ENCODE measurements at regions not wholly inside any gene's neighbourhood (a gene's known extent, or its start where the extent isn't known, plus 50 kb on each side); places are given as distances from the start of the nearest gene placed in this dataset.
"Not testable (repeated sequence)": the region's sequence is repeated elsewhere in the genome, so short reads cannot be mapped to it uniquely, and the experiment has no call there.

GRCh38 chr10:109633846-109634245 is 289.5 kb downstream of the XPNPEP1 start:
- Histone ChIP-seq H3K4me3 (ENCODE audit: low read depth, low read length) (no peak overlapping the region), H3K27me3 (ENCODE audit: control insufficient read depth, insufficient read depth, low read length) (no peaks in the 10 kb centered on the region), H3K4me1 (ENCODE audit: control insufficient read depth, insufficient read depth, low read length) (no peaks in the 10 kb centered on the region), H3K36me3 (ENCODE audit: control insufficient read depth, insufficient read depth, low read length) (no peaks in the 10 kb centered on the region), H3K9me3 (ENCODE audit: control insufficient read depth, insufficient read depth, low read length) (peaks cover 4% of the 10 kb centered on the region), H3K9ac (ENCODE audit: low read depth, low read length) (no peak overlapping the region)

- not testable (repeated sequence) for H3K4me3 ChIP-seq (ENCODE audit: low read depth, low read length); H3K9ac ChIP-seq (ENCODE audit: low read depth, low read length); H3K9me3 ChIP-seq (ENCODE audit: control insufficient read depth, insufficient read depth, low read length); H3K36me3 ChIP-seq (ENCODE audit: control insufficient read depth, insufficient read depth, low read length); H3K27me3 ChIP-seq (ENCODE audit: control insufficient read depth, insufficient read depth, low read length); H3K4me1 ChIP-seq (ENCODE audit: control insufficient read depth, insufficient read depth, low read length)
Measured at GRCh38 chr10:109633017-109633416, 290.3 kb downstream of the XPNPEP1 start.

- H3K27me3 ChIP-seq (ENCODE audit: control insufficient read depth, insufficient read depth, low read length), result no peaks in the 10 kb centered on the region
- no peaks in the 10 kb centered on the region for H3K36me3 ChIP-seq (ENCODE audit: control insufficient read depth, insufficient read depth, low read length)
- H3K4me1 ChIP-seq (ENCODE audit: control insufficient read depth, insufficient read depth, low read length), result no peaks in the 10 kb centered on the region
- no peak overlapping the region for H3K4me3 ChIP-seq (ENCODE audit: low read depth, low read length)
- no peak overlapping the region for H3K9ac ChIP-seq (ENCODE audit: low read depth, low read length)
- no peaks in the 10 kb centered on the region for H3K9me3 ChIP-seq (ENCODE audit: control insufficient read depth, insufficient read depth, low read length)
Measured at GRCh38 chr10:109624939-109625338, 298.4 kb downstream of the XPNPEP1 start.

- Histone ChIP-seq H3K4me1 (ENCODE audit: control insufficient read depth, insufficient read depth, low read length) (no peaks in the 10 kb centered on the region), H3K9me3 (ENCODE audit: control insufficient read depth, insufficient read depth, low read length) (no peaks in the 10 kb centered on the region), H3K27me3 (ENCODE audit: control insufficient read depth, insufficient read depth, low read length) (no peaks in the 10 kb centered on the region), H3K36me3 (ENCODE audit: control insufficient read depth, insufficient read depth, low read length) (no peaks in the 10 kb centered on the region), H3K4me3 (ENCODE audit: low read depth, low read length) (no peak overlapping the region), H3K9ac (ENCODE audit: low read depth, low read length) (no peak overlapping the region)
Measured at GRCh38 chr10:109622566-109622965, 300.7 kb downstream of the XPNPEP1 start.

- no peaks in the 10 kb centered on the region for H3K9me3 ChIP-seq (ENCODE audit: control insufficient read depth, insufficient read depth, low read length)
- no peaks in the 10 kb centered on the region for H3K4me1 ChIP-seq (ENCODE audit: control insufficient read depth, insufficient read depth, low read length)
- H3K36me3 ChIP-seq (ENCODE audit: control insufficient read depth, insufficient read depth, low read length), result no peaks in the 10 kb centered on the region
- no peak overlapping the region for H3K4me3 ChIP-seq (ENCODE audit: low read depth, low read length)
- H3K27me3 ChIP-seq (ENCODE audit: control insufficient read depth, insufficient read depth, low read length), result no peaks in the 10 kb centered on the region
- no peak overlapping the region for H3K9ac ChIP-seq (ENCODE audit: low read depth, low read length)
Measured at GRCh38 chr10:109620396-109620795, 302.9 kb downstream of the XPNPEP1 start.

GRCh38 chr10:109619914-109620313 is 303.4 kb downstream of the XPNPEP1 start:
- Histone ChIP-seq H3K36me3 (ENCODE audit: control insufficient read depth, insufficient read depth, low read length) (no peaks in the 10 kb centered on the region), H3K4me1 (ENCODE audit: control insufficient read depth, insufficient read depth, low read length) (no peaks in the 10 kb centered on the region), H3K4me3 (ENCODE audit: low read depth, low read length) (no peak overlapping the region), H3K9ac (ENCODE audit: low read depth, low read length) (no peak overlapping the region), H3K27me3 (ENCODE audit: control insufficient read depth, insufficient read depth, low read length) (no peaks in the 10 kb centered on the region), H3K9me3 (ENCODE audit: control insufficient read depth, insufficient read depth, low read length) (no peaks in the 10 kb centered on the region)

GRCh38 chr10:109618748-109619147 is 304.6 kb downstream of the XPNPEP1 start:
- Histone ChIP-seq H3K9me3 (ENCODE audit: control insufficient read depth, insufficient read depth, low read length) (no peaks in the 10 kb centered on the region), H3K27me3 (ENCODE audit: control insufficient read depth, insufficient read depth, low read length) (no peaks in the 10 kb centered on the region), H3K4me3 (ENCODE audit: low read depth, low read length) (no peak overlapping the region), H3K9ac (ENCODE audit: low read depth, low read length) (no peak overlapping the region), H3K4me1 (ENCODE audit: control insufficient read depth, insufficient read depth, low read length) (no peaks in the 10 kb centered on the region), H3K36me3 (ENCODE audit: control insufficient read depth, insufficient read depth, low read length) (no peaks in the 10 kb centered on the region)

GRCh38 chr10:109618301-109618700 is 305.0 kb downstream of the XPNPEP1 start:
- Histone ChIP-seq H3K9me3 (ENCODE audit: control insufficient read depth, insufficient read depth, low read length) (no peaks in the 10 kb centered on the region), H3K36me3 (ENCODE audit: control insufficient read depth, insufficient read depth, low read length) (no peaks in the 10 kb centered on the region), H3K4me3 (ENCODE audit: low read depth, low read length) (no peak overlapping the region), H3K9ac (ENCODE audit: low read depth, low read length) (no peak overlapping the region), H3K27me3 (ENCODE audit: control insufficient read depth, insufficient read depth, low read length) (no peaks in the 10 kb centered on the region), H3K4me1 (ENCODE audit: control insufficient read depth, insufficient read depth, low read length) (no peaks in the 10 kb centered on the region)

GRCh38 chr10:109616359-109616980 is 306.8 kb downstream of the XPNPEP1 start:
- Histone ChIP-seq H3K27me3 (ENCODE audit: control insufficient read depth, insufficient read depth, low read length) (no peaks in the 10 kb centered on the region), H3K4me3 (ENCODE audit: low read depth, low read length) (no peak overlapping the region), H3K9me3 (ENCODE audit: control insufficient read depth, insufficient read depth, low read length) (no peaks in the 10 kb centered on the region), H3K36me3 (ENCODE audit: control insufficient read depth, insufficient read depth, low read length) (no peaks in the 10 kb centered on the region), H3K4me1 (ENCODE audit: control insufficient read depth, insufficient read depth, low read length) (no peaks in the 10 kb centered on the region), H3K9ac (ENCODE audit: low read depth, low read length) (no peak overlapping the region)

GRCh38 chr10:109595356-109595755 is 328.0 kb downstream of the XPNPEP1 start:
- H3K9ac ChIP-seq (ENCODE audit: low read depth, low read length); H3K27me3 ChIP-seq (ENCODE audit: control insufficient read depth, insufficient read depth, low read length); H3K36me3 ChIP-seq (ENCODE audit: control insufficient read depth, insufficient read depth, low read length); H3K4me1 ChIP-seq (ENCODE audit: control insufficient read depth, insufficient read depth, low read length); H3K9me3 ChIP-seq (ENCODE audit: control insufficient read depth, insufficient read depth, low read length); H3K4me3 ChIP-seq (ENCODE audit: low read depth, low read length): not testable (repeated sequence)

GRCh38 chr10:109593682-109594081 is 329.6 kb downstream of the XPNPEP1 start:
- Histone ChIP-seq H3K9ac (ENCODE audit: low read depth, low read length) (no peak overlapping the region), H3K27me3 (ENCODE audit: control insufficient read depth, insufficient read depth, low read length) (no peaks in the 10 kb centered on the region), H3K36me3 (ENCODE audit: control insufficient read depth, insufficient read depth, low read length) (no peaks in the 10 kb centered on the region), H3K4me3 (ENCODE audit: low read depth, low read length) (no peak overlapping the region), H3K4me1 (ENCODE audit: control insufficient read depth, insufficient read depth, low read length) (no peaks in the 10 kb centered on the region), H3K9me3 (ENCODE audit: control insufficient read depth, insufficient read depth, low read length) (no peaks in the 10 kb centered on the region)

GRCh38 chr10:109592391-109592790 is 330.9 kb downstream of the XPNPEP1 start:
- no peaks in the 10 kb centered on the region for H3K9me3 ChIP-seq (ENCODE audit: control insufficient read depth, insufficient read depth, low read length)
- no peak overlapping the region for H3K9ac ChIP-seq (ENCODE audit: low read depth, low read length)
- no peaks in the 10 kb centered on the region for H3K36me3 ChIP-seq (ENCODE audit: control insufficient read depth, insufficient read depth, low read length)
- H3K27me3 ChIP-seq (ENCODE audit: control insufficient read depth, insufficient read depth, low read length), result no peaks in the 10 kb centered on the region
- no peaks in the 10 kb centered on the region for H3K4me1 ChIP-seq (ENCODE audit: control insufficient read depth, insufficient read depth, low read length)
- no peak overlapping the region for H3K4me3 ChIP-seq (ENCODE audit: low read depth, low read length)

Data from iPS-15b (cell line).